ENCODE measurements at regions not wholly inside any gene's neighbourhood (a gene's known extent, or its start where the extent isn't known, plus 50 kb on each side); places are given as distances from the start of the nearest gene placed in this dataset.

GRCh38 chr3:72354486-72354885, 493.8 kb downstream of the SHQ1 start:
- DNase-seq (ENCODE audit: low read depth) = no peak
- TF ChIP-seq, protein P1, sequence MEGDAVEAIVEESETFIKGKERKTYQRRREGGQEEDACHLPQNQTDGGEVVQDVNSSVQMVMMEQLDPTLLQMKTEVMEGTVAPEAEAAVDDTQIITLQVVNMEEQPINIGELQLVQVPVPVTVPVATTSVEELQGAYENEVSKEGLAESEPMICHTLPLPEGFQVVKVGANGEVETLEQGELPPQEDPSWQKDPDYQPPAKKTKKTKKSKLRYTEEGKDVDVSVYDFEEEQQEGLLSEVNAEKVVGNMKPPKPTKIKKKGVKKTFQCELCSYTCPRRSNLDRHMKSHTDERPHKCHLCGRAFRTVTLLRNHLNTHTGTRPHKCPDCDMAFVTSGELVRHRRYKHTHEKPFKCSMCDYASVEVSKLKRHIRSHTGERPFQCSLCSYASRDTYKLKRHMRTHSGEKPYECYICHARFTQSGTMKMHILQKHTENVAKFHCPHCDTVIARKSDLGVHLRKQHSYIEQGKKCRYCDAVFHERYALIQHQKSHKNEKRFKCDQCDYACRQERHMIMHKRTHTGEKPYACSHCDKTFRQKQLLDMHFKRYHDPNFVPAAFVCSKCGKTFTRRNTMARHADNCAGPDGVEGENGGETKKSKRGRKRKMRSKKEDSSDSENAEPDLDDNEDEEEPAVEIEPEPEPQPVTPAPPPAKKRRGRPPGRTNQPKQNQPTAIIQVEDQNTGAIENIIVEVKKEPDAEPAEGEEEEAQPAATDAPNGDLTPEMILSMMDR (IDR thresholded peaks at IDR 0.05; ENCODE audit: insufficient read depth, low read depth, low read length, missing control alignments) = no peak
- H3K4me3 ChIP-seq (ENCODE audit: low read depth, low read length) = no peak overlapping the region

DNA sequence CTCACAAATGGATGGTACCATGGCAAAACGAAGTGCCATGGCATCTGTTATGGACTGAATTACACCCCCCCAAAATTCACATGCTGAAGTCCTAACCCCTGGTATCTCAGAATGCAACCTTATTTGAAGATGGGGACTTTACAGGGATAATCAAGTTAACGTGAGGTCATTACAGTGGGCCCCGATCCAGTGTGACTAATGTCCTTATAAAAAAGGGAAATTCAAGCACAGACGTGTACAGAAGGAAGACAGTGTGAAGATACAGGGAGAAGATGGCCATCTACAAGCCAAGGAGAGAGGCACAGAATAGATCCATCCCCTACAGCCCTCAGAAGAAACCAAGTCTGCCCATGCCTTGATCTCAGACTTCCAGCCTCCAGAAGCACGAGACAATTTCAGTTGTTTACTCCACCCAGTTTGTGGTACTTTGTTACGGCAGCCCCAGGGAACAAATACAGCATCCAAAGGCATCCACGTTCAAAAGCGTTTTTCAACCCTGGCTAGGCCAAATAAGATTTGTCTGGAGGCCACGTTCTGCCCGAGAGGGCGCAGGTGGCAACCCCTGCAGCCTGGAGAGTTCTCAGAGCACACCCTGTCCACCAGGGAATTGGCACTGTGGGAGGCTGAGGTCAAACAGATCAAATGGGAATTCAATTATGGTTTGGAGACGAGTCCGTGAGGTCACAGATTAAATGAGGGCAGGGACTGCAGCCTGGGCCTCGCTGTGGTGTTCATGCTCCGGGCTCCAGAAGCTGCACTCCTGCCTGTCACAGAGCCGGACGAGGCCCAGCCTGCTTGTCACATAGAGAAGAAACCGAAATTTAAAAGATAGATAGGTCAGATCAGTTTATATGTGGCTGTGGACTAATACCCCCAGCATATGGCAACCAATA, 494.8 kb downstream of the SHQ1 start:
- TF ChIP-seq, protein P1 (IDR thresholded peaks at IDR 0.05; ENCODE audit: insufficient read depth, low read depth, low read length, missing control alignments) = no peak
- DNase-seq (ENCODE audit: low read depth) = no peak
- H3K4me3 ChIP-seq (ENCODE audit: low read depth, low read length) = no peak overlapping the region

DNA sequence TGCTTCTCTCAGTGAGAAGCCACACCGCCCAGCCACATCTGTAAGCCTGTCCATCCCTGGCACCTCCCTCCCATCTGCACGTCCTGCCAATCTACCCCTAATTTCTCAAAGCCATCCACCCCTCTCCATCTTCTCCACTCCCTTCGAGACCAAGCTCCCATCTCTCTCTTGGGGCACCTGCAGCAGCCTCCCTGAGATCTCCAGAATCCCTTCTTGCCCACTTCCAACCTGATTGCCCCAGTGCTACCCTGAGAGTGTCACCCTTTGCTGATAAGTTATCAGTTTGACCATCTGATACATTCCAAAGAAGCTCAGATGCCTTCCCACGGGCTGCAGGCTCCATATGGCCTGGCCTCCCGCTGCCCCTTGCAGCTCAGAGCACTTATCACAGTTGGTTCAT, 496.1 kb downstream of the SHQ1 start:
- H3K4me3 ChIP-seq (ENCODE audit: low read depth, low read length) = no peak overlapping the region
- TF ChIP-seq, protein P1 (IDR thresholded peaks at IDR 0.05; ENCODE audit: insufficient read depth, low read depth, low read length, missing control alignments) = no peak
- no peak for DNase-seq (ENCODE audit: low read depth)

- H3K4me3 ChIP-seq (ENCODE audit: low read depth, low read length) = no peak overlapping the region
- no peak for DNase-seq (ENCODE audit: low read depth)
- TF ChIP-seq, protein P1 (IDR thresholded peaks at IDR 0.05; ENCODE audit: insufficient read depth, low read depth, low read length, missing control alignments) = no peak
These were observed 496.7 kb downstream of the SHQ1 start for GRCh38 chr3:72351536-72351935.

GRCh38 chr3:72350761-72351505, 497.3 kb downstream of the SHQ1 start:
- TF ChIP-seq, protein P1 (IDR thresholded peaks at IDR 0.05; ENCODE audit: insufficient read depth, low read depth, low read length, missing control alignments) = no peak
- no peak overlapping the region for H3K4me3 ChIP-seq (ENCODE audit: low read depth, low read length)
- DNase-seq (ENCODE audit: low read depth) = no peak

DNA sequence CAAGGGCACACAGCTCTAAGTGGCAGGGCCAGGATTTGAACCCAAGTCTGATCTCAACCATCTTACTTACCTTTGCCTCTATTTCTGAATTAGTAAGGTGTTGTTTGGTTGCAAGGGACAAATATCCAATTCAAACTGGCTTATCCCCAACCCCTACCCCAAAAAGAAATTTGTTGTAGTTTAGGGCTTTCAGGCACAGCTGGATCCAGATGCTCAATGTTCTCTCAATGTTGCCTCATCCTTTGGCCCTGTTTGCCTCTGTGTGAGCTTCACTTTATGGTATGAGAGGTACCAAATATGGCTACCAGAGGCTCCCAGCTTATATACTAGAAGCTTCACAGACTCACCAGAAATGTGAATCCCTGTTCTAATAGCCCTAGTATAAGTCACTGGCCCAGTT, 499.9 kb downstream of the SHQ1 start:
- H3K4me3 ChIP-seq (ENCODE audit: low read depth, low read length) = no peak overlapping the region
- no peak for DNase-seq (ENCODE audit: low read depth)
- TF ChIP-seq, protein P1 (IDR thresholded peaks at IDR 0.05; ENCODE audit: insufficient read depth, low read depth, low read length, missing control alignments) = no peak

All from GM12865 (cell line).